Endothelial cell of umbilical vein (primary cell): ENCODE measurements at regions not wholly inside any gene's neighbourhood (a gene's known extent, or its start where the extent isn't known, plus 50 kb on each side); places are given as distances from the start of the nearest gene placed in this dataset.

Experiments
- BruUV-seq: library from RNA; stranded (reverse); fragments of 400-500 nt; replicated peaks from 2 replicates; lab custom pipeline; 2021; lab: Mats Ljungman, UMichigan
- CTCF ChIA-PET: fragments of 300-600, 350-600 bp; sonication (Branson Sonifier 250); formaldehyde crosslinking; loops from one replicate; lab custom pipeline; 2021; ENCODE audit warnings: antibody characterized with exemption, inconsistent platforms; lab: Charles Lee
- POLR2A ChIA-PET: fragments of 300-600, 350-600 bp; sonication (Branson Sonifier 250); formaldehyde crosslinking; loops from one replicate; lab custom pipeline; 2021; ENCODE audit warnings: antibody characterized with exemption, inconsistent platforms; lab: Charles Lee
- DNase-seq: peaks from one replicate; pipeline ENCODE4 v3.0.0-alpha.2; 2011; ENCODE audit warnings: low read depth, low spot score
- FAIRE-seq: peaks from 2 replicates; lab custom pipeline; 2011; peaks lifted over from hg19 to GRCh38; lab: Jason Lieb, UNC
- H2AFZ ChIP-seq: 2 replicates; pipeline ENCODE4 v1.6.0; 2012; ENCODE audit warnings: low read depth, low read length, control low read depth, inconsistent platforms
- H3K27ac ChIP-seq: 2 replicates; pipeline ENCODE4 v1.5.1; 2011; ENCODE audit warnings: low read depth, mild to moderate bottlenecking, control low read depth, low read length, moderate library complexity; ENCODE audit not compliant: insufficient read depth
- H3K27me3 ChIP-seq, 2 experiments: 2 replicates each; pipeline versions ENCODE4 v1.6.0 to v1.6.1; 2011; ENCODE audit warnings: low read length in 2 of 2, mixed read lengths in 1 of 2; ENCODE audit not compliant: control insufficient read depth in 2 of 2, insufficient read depth in 2 of 2
- H3K36me3 ChIP-seq, 2 experiments: 2 replicates in 1 of 2; 3 replicates in 1 of 2; pipeline ENCODE4 v1.5.1; 2011; ENCODE audit warnings: low read length in 2 of 2, mild to moderate bottlenecking in 1 of 2, moderate library complexity in 1 of 2; ENCODE audit not compliant: control insufficient read depth in 2 of 2, insufficient read depth in 2 of 2; ENCODE audit errors: extremely low read depth in 1 of 2
- H3K4me1 ChIP-seq: 3 replicates; pipeline ENCODE4 v1.5.1; 2011; ENCODE audit warnings: mild to moderate bottlenecking, low read length; ENCODE audit not compliant: control insufficient read depth, insufficient read depth; ENCODE audit errors: extremely low read depth
- H3K4me2 ChIP-seq: 2 replicates; pipeline ENCODE4 v1.6.1; 2011; ENCODE audit warnings: low read length, control low read depth, mixed read lengths; ENCODE audit not compliant: insufficient read depth
- H3K4me3 ChIP-seq, 3 experiments: fragments of 200-600 bp in 1 of 3; sonication (generic), shearing (Covaris generic) in 1 of 3; replicated peaks in 1 of 3; 2 replicates each; pipeline ENCODE4 v1.5.1; 2011 to 2016; ENCODE audit warnings: control low read depth in 3 of 3, low read length in 3 of 3, mild to moderate bottlenecking in 2 of 3, inconsistent platforms in 1 of 3, low read depth in 1 of 3, moderate library complexity in 1 of 3; ENCODE audit not compliant: insufficient read depth in 1 of 3
- H3K79me2 ChIP-seq: 2 replicates; pipeline ENCODE4 v1.6.0; 2012; ENCODE audit warnings: low read length, inconsistent platforms; ENCODE audit not compliant: control insufficient read depth, insufficient read depth
- H3K9ac ChIP-seq: replicated peaks from 2 replicates; pipeline ENCODE3; 2011; ENCODE audit warnings: low read length, control low read depth; ENCODE audit not compliant: insufficient read depth; ENCODE audit errors: extremely low read depth
- H3K9me1 ChIP-seq: replicated peaks from 3 replicates; pipeline ENCODE4 v1.6.0; 2011; ENCODE audit warnings: mild to moderate bottlenecking, low read length; ENCODE audit not compliant: control insufficient read depth, insufficient read depth; ENCODE audit errors: extremely low read depth
- H3K9me3 ChIP-seq: replicated peaks from 2 replicates; pipeline ENCODE4 v1.5.1; 2012; ENCODE audit warnings: low read length, inconsistent platforms; ENCODE audit not compliant: control insufficient read depth, insufficient read depth
- H4K20me1 ChIP-seq: replicated peaks from 2 replicates; pipeline ENCODE3; 2011; ENCODE audit warnings: mild to moderate bottlenecking, low read length; ENCODE audit not compliant: control insufficient read depth, insufficient read depth; ENCODE audit errors: extremely low read depth
- CTCF ChIP-seq, 2 donors: IDR thresholded peaks; 1 replicate in 1 of 2; 2 replicates in 1 of 2; pipeline ENCODE4 v1.5.1; 2011; ENCODE audit warnings: low read length in 2 of 2, mild to moderate bottlenecking in 2 of 2, moderate library complexity in 2 of 2, control low read depth in 1 of 2, inconsistent platforms in 1 of 2, low read depth in 1 of 2; ENCODE audit not compliant: insufficient read depth in 1 of 2; ENCODE audit errors: extremely low read depth in 1 of 2
- EZH2 ChIP-seq: IDR thresholded peaks from 2 replicates; pipeline ENCODE4 v1.6.1; 2012; ENCODE audit warnings: borderline replicate concordance, low read depth, mild to moderate bottlenecking, moderate library complexity, low read length, inconsistent platforms; ENCODE audit not compliant: severe bottlenecking
- FOS ChIP-seq: IDR thresholded peaks from 2 replicates; pipeline ENCODE4 v1.6.1; 2011; ENCODE audit warnings: mild to moderate bottlenecking, low read length, moderate library complexity, borderline replicate concordance; ENCODE audit not compliant: insufficient read depth
- GATA2 ChIP-seq: IDR thresholded peaks from 2 replicates; pipeline ENCODE4 v1.7.0; 2011; ENCODE audit warnings: low read depth, mild to moderate bottlenecking, moderate library complexity, mixed read lengths, low read length; ENCODE audit not compliant: insufficient read length, insufficient read depth
- JUN ChIP-seq: IDR thresholded peaks from 2 replicates; pipeline ENCODE4 v1.6.1; 2011; ENCODE audit warnings: borderline replicate concordance, low read depth; ENCODE audit not compliant: insufficient read length, insufficient read depth
- MAX ChIP-seq: IDR thresholded peaks from 2 replicates; pipeline ENCODE4 v1.6.1; 2011; ENCODE audit not compliant: insufficient read depth, insufficient read length
- MYC ChIP-seq: IDR thresholded peaks from one replicate; pipeline ENCODE4 v1.6.1; 2011; ENCODE audit warnings: mild to moderate bottlenecking, low read depth, low read length
- POLR2A ChIP-seq: IDR thresholded peaks from 2 replicates; pipeline ENCODE4 v1.6.1; 2012; ENCODE audit warnings: low read depth, mild to moderate bottlenecking, control low read depth, low read length
- POLR2AphosphoS5 ChIP-seq: IDR thresholded peaks from 2 replicates; pipeline ENCODE4 v1.6.1; 2012; ENCODE audit warnings: low read depth, mild to moderate bottlenecking, control low read depth, low read length, moderate library complexity; ENCODE audit not compliant: insufficient read depth
- dilution Hi-C: fragments of 300-500 bp; cut with MboI; formaldehyde crosslinking; loops from one replicate; pipeline ENCODE4 v1.15.0; 2019; ENCODE audit warnings: low sequenced_read_pairs; ENCODE audit not compliant: extremely low pct_ligation_motif_present
- intact Hi-C: fragments of 100-400 bp; cut with micrococcal nuclease; formaldehyde crosslinking; loops from one replicate; pipeline ENCODE4 v1.10.0; 2022

DNA sequence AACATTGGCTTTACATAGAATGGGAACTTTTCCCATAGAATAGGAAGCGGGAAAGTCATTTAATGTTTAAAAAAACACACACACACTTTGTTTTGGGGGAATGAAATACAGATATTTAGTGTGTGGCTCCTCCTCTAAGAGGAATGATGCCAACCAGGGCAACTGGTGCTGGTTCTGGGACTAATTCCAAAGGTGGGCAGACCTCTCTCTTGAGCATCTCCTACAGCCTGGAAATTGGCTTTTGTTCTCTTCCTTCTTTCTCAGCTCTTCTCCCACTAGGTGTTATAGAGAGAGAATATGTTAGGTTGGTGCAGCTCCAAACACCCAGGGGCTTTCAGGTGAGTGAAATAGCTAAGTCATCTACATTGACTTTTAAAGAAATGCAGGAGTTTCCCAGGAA, 190.1 kb downstream of the RAD51AP2 start:
- Histone ChIP-seq H3K9me1 (no peaks in the 10 kb centered on the region), H4K20me1 (no peaks in the 10 kb centered on the region), H3K9me3 (no peaks in the 10 kb centered on the region), H3K27me3 (no peaks in the 10 kb centered on the region), H3K4me2 (no peak overlapping the region), H3K79me2 (no peaks in the 10 kb centered on the region), H3K27ac (no peak overlapping the region), H3K36me3 (no peaks in the 10 kb centered on the region), H3K9ac (no peak overlapping the region), H3K4me1 (no peaks in the 10 kb centered on the region), H2AFZ (no peak overlapping the region), H3K4me3 (no peak overlapping the region)
- dilution Hi-C loops = no loop called here
- BruUV-seq = no TSS peak
- CTCF ChIA-PET = no interaction called here
- FAIRE-seq (no peak), DNase-seq (no peak)
- POLR2A ChIA-PET = no interaction called here
- no peak for TF ChIP-seq POLR2A
- no peak for TF ChIP-seq EZH2
- no peak for TF ChIP-seq JUN
- TF ChIP-seq MYC = no peak
- no peak for TF ChIP-seq POLR2AphosphoS5
- TF ChIP-seq CTCF (IDR thresholded peaks at IDR 0.05; ENCODE audit: extremely low read depth in 1 of 2, insufficient read depth in 1 of 2, low read depth in 1 of 2, low read length in 2 of 2) = no peak
- no peak for TF ChIP-seq GATA2
- TF ChIP-seq MAX = no peak
- TF ChIP-seq FOS = no peak
- intact Hi-C loops = no loop called here
